GM12892 (cell line): ENCODE measurements at regions not wholly inside any gene's neighbourhood (a gene's known extent, or its start where the extent isn't known, plus 50 kb on each side); places are given as distances from the start of the nearest gene placed in this dataset.

Source experiments
- POLR2A ChIP-seq: IDR thresholded peaks from 2 replicates; pipeline ENCODE4 v1.6.1; 2011; ENCODE audit warnings: low read depth, low read length, control low read depth
- POLR2AphosphoS5 ChIP-seq: IDR thresholded peaks from 2 replicates; pipeline ENCODE4 v1.6.1; 2011; ENCODE audit warnings: low read depth, low read length, control low read depth
- TAF1 ChIP-seq: IDR thresholded peaks from 2 replicates; pipeline ENCODE4 v1.6.1; 2011; ENCODE audit warnings: low read depth, mild to moderate bottlenecking, control low read depth, low read length, borderline replicate concordance

DNA sequence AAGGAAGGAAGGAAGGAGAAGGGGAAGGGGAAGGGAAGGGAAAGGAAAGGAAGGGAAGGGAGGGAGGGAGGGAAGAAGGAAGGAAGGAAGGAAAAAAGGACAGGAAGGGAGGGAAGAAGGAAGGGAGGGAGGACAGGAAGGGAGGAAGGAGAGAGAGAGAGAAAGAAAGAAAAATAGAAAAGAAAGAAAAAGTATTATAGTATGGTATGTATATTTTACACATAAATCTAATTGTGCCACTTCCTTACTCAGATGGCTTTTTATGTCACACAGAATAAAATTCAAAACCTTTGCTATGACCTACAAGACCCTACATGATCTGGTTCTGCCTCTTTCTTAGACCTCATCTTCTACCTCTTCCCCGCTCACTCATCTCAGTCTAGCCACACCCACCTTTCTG is 1016.9 kb upstream of the AUTS2 start:
- TF ChIP-seq POLR2AphosphoS5 (no peak), TAF1 (no peak), POLR2A (no peak)
